ENCODE measurements at regions not wholly inside any gene's neighbourhood (a gene's known extent, or its start where the extent isn't known, plus 50 kb on each side); places are given as distances from the start of the nearest gene placed in this dataset.

GRCh38 chr18:45328296-45328695, 287.0 kb upstream of the SLC14A2 start:
- no peak for TF ChIP-seq POLR2AphosphoS5 (IDR thresholded peaks at IDR 0.05; ENCODE audit: low read length)
- no peak for TF ChIP-seq IRF3 (IDR thresholded peaks at IDR 0.05)
- no peak for TF ChIP-seq NFXL1 (IDR thresholded peaks at IDR 0.05; ENCODE audit: borderline replicate concordance)
- TF ChIP-seq CTCF (IDR thresholded peaks at IDR 0.05 in 2 of 3, conservative IDR thresholded peaks at IDR 0.05 in 1 of 3; ENCODE audit: control insufficient read depth in 2 of 3, extremely low read depth in 1 of 3, insufficient read depth in 1 of 3, low read depth in 3 of 3, low read length in 3 of 3) = no peak
- TF ChIP-seq EP300 (IDR thresholded peaks at IDR 0.05; ENCODE audit: borderline replicate concordance in 1 of 2, control insufficient read depth in 1 of 2, low read depth in 2 of 2, low read length in 2 of 2) = no peak
- TF ChIP-seq RCOR1 (conservative IDR thresholded peaks at IDR 0.05; ENCODE audit: low read depth, low read length) = no peak
- TF ChIP-seq MTA3 (IDR thresholded peaks at IDR 0.05; ENCODE audit: borderline replicate concordance, low read length) = no peak
- TF ChIP-seq SMAD1 (IDR thresholded peaks at IDR 0.05; ENCODE audit: low read depth, partially characterized antibody) = no peak

Measured in GM12878 (cell line).